Neural progenitor cell (in vitro differentiated cells): ENCODE measurements at regions not wholly inside any gene's neighbourhood (a gene's known extent, or its start where the extent isn't known, plus 50 kb on each side); places are given as distances from the start of the nearest gene placed in this dataset.

Source experiments
- DNase-seq: peaks from one replicate; pipeline ENCODE4 v3.0.0-alpha.2; 2016; ENCODE audit warnings: low spot score
- H2AFZ ChIP-seq: fragments of 200-600 bp; sonication (generic); replicated peaks from 2 replicates; pipeline ENCODE4 v1.6.1; 2016; ENCODE audit warnings: antibody characterized with exemption
- H3F3A ChIP-seq: fragments of 200-600 bp; sonication (generic); 2 replicates; pipeline ENCODE4 v1.6.1; 2016; ENCODE audit warnings: antibody characterized with exemption, low read depth
- H3K27ac ChIP-seq: fragments of 200-600 bp; sonication (generic); 2 replicates; pipeline ENCODE4 v1.5.1; 2016; ENCODE audit warnings: mild to moderate bottlenecking
- H3K27me3 ChIP-seq: fragments of 200-600 bp; sonication (generic); 2 replicates; pipeline ENCODE4 v1.6.1; 2016; ENCODE audit warnings: mild to moderate bottlenecking, moderate library complexity
- H3K36me3 ChIP-seq: fragments of 200-600 bp; sonication (generic); 2 replicates; pipeline ENCODE4 v1.5.1; 2016
- H3K4me1 ChIP-seq: fragments of 200-600 bp; sonication (generic); 2 replicates; pipeline ENCODE4 v1.6.1; 2016; ENCODE audit warnings: mixed run types
- H3K4me2 ChIP-seq: fragments of 200-600 bp; sonication (generic); 2 replicates; pipeline ENCODE4 v1.6.1; 2016
- H3K4me3 ChIP-seq: fragments of 200-600 bp; sonication (generic); 2 replicates; pipeline ENCODE4 v1.5.1; 2016
- H3K79me2 ChIP-seq: fragments of 200-600 bp; sonication (generic); 2 replicates; pipeline ENCODE4 v1.6.1; 2016; ENCODE audit warnings: low read depth
- H3K9ac ChIP-seq: fragments of 200-600 bp; sonication (generic); 2 replicates; pipeline ENCODE4 v1.6.1; 2016
- H3K9me3 ChIP-seq: fragments of 200-600 bp; sonication (generic); 2 replicates; pipeline ENCODE4 v1.5.1; 2016; ENCODE audit warnings: low read depth
- H4K20me1 ChIP-seq: fragments of 200-600 bp; sonication (generic); 2 replicates; pipeline ENCODE4 v1.6.1; 2016; ENCODE audit warnings: low read depth
- H3K27ac Mint-ChIP-seq: 3 replicates; pipeline ENCODE4 v1.8.0; 2021; ENCODE audit warnings: mixed read lengths
- H3K27me3 Mint-ChIP-seq: 2 replicates; pipeline ENCODE4 v1.8.0; 2022; ENCODE audit warnings: low read depth, mild to moderate bottlenecking, inconsistent platforms, moderate library complexity, mixed read lengths; ENCODE audit not compliant: insufficient read depth
- H3K36me3 Mint-ChIP-seq: 3 replicates; pipeline ENCODE4 v1.8.0; 2021; ENCODE audit warnings: mixed read lengths
- H3K4me1 Mint-ChIP-seq: 3 replicates; pipeline ENCODE4 v1.8.0; 2021; ENCODE audit warnings: mixed read lengths
- H3K4me3 Mint-ChIP-seq: 3 replicates; pipeline ENCODE4 v1.8.0; 2021; ENCODE audit warnings: mild to moderate bottlenecking, moderate library complexity, mixed read lengths
- H3K9me3 Mint-ChIP-seq: 3 replicates; pipeline ENCODE4 v1.8.0; 2020; ENCODE audit warnings: mixed read lengths
- EZH2 ChIP-seq: fragments of 200-600 bp; sonication (generic); IDR thresholded peaks from 2 replicates; pipeline ENCODE4 v1.6.1; 2017; ENCODE audit warnings: antibody characterized with exemption, mild to moderate bottlenecking, moderate library complexity
- EZH2phosphoT487 ChIP-seq: fragments of 200-600 bp; sonication (generic); IDR thresholded peaks from 2 replicates; pipeline ENCODE4 v1.6.1; 2017; ENCODE audit warnings: antibody characterized with exemption
- TF ChIP-seq, protein P1 (sequence below): fragments of 200-600 bp; sonication (generic); IDR thresholded peaks from 2 replicates; pipeline ENCODE4 v1.5.1; 2017; ENCODE audit warnings: antibody characterized with exemption, mild to moderate bottlenecking

DNA sequence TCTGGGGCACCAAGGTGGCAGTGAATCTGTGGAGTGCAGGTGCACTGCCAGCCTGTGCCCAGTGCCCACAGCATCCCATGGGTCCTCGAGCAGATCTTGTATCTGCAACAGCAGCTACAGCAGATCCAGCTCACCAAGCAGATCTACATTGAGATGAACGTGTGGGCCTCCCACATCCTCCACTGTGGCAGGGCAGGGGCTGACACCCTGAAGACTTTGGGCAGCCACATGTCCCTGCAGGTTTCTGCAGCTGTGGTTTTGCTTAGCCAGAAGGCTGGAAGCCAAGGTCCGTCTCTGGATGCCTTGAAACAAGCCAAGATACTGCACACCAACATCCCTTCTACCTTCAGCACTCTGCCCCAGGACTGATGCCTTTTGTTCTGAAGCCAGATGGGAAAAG is 338.8 kb upstream of the OR4E1 start:
- Mint-ChIP-seq H3K27me3 (peaks cover 5% of the 10 kb centered on the region), H3K4me1 (peaks cover 6% of the 10 kb centered on the region), H3K4me3 (no peak overlapping the region), H3K27ac (no peak overlapping the region), H3K36me3 (no peaks in the 10 kb centered on the region), H3K9me3 (peaks cover 1% of the 10 kb centered on the region)
- Histone ChIP-seq H3K27ac (no peak overlapping the region), H2AFZ (no peak overlapping the region), H4K20me1 (no peaks in the 10 kb centered on the region), H3K9ac (no peak overlapping the region), H3K36me3 (no peaks in the 10 kb centered on the region), H3K27me3 (peaks cover 3% of the 10 kb centered on the region), H3K4me3 (no peak overlapping the region), H3K9me3 (no peaks in the 10 kb centered on the region), H3K79me2 (no peaks in the 10 kb centered on the region), H3K4me1 (no peaks in the 10 kb centered on the region), H3F3A (no peaks in the 10 kb centered on the region), H3K4me2 (no peak overlapping the region)
- TF ChIP-seq EZH2phosphoT487, result no peak
- no peak for TF ChIP-seq EZH2
- TF ChIP-seq, protein P1, sequence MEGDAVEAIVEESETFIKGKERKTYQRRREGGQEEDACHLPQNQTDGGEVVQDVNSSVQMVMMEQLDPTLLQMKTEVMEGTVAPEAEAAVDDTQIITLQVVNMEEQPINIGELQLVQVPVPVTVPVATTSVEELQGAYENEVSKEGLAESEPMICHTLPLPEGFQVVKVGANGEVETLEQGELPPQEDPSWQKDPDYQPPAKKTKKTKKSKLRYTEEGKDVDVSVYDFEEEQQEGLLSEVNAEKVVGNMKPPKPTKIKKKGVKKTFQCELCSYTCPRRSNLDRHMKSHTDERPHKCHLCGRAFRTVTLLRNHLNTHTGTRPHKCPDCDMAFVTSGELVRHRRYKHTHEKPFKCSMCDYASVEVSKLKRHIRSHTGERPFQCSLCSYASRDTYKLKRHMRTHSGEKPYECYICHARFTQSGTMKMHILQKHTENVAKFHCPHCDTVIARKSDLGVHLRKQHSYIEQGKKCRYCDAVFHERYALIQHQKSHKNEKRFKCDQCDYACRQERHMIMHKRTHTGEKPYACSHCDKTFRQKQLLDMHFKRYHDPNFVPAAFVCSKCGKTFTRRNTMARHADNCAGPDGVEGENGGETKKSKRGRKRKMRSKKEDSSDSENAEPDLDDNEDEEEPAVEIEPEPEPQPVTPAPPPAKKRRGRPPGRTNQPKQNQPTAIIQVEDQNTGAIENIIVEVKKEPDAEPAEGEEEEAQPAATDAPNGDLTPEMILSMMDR, result no peak
- DNase-seq, result no peak

DNA sequence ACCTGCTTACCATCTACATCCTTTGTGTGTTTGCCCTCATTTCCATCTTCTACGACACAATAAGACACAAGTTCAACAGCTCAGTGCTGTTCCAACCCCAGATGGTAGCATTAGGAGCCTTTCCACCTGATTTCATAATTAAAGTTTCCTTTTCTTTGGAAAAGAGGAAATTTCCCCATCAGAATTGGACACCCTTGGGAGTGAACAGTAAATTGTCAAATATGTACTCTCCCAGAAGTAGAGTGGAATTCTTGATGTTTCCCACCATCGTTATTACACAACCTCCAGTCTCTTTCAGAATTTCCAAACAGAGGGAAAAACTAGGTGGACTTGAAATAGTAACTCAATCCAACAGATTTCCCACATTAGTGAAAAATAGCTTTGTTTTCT is 337.6 kb upstream of the OR4E1 start:
- peaks cover 5% of the 10 kb centered on the region for H3K27me3 Mint-ChIP-seq
- Histone ChIP-seq H3F3A (no peaks in the 10 kb centered on the region), H3K27ac (no peak overlapping the region), H3K4me3 (no peak overlapping the region), H3K79me2 (no peaks in the 10 kb centered on the region), H3K4me1 (no peaks in the 10 kb centered on the region), H4K20me1 (no peaks in the 10 kb centered on the region), H3K9me3 (no peaks in the 10 kb centered on the region), H2AFZ (no peak overlapping the region), H3K9ac (no peak overlapping the region), H3K27me3 (peaks cover 7% of the 10 kb centered on the region), H3K36me3 (no peaks in the 10 kb centered on the region), H3K4me2 (no peak overlapping the region)
- no peaks in the 10 kb centered on the region for H3K36me3 Mint-ChIP-seq
- DNase-seq, result no peak
- H3K4me3 Mint-ChIP-seq, result no peak overlapping the region
- no peak overlapping the region for H3K27ac Mint-ChIP-seq
- H3K9me3 Mint-ChIP-seq, result peaks cover 11% of the 10 kb centered on the region
- TF ChIP-seq, protein P1, result no peak
- TF ChIP-seq EZH2, result no peak
- TF ChIP-seq EZH2phosphoT487, result no peak
- peaks cover 6% of the 10 kb centered on the region for H3K4me1 Mint-ChIP-seq

GRCh38 chr14:22010545-22011252 is 337.1 kb upstream of the OR4E1 start:
- no peaks in the 10 kb centered on the region for H3K36me3 Mint-ChIP-seq
- H3K27me3 Mint-ChIP-seq, result peaks cover 5% of the 10 kb centered on the region

More at GRCh38 chr14:22010545-22011252, 337.1 kb upstream of the OR4E1 start:
- H3K9me3 Mint-ChIP-seq, result peaks cover 11% of the 10 kb centered on the region
- no peak for TF ChIP-seq EZH2
- TF ChIP-seq, protein P1, result no peak
- TF ChIP-seq EZH2phosphoT487, result no peak
- Histone ChIP-seq H3K79me2 (no peaks in the 10 kb centered on the region), H4K20me1 (no peaks in the 10 kb centered on the region), H3K4me1 (no peaks in the 10 kb centered on the region), H3K4me3 (no peak overlapping the region), H3K4me2 (no peak overlapping the region), H3K9me3 (no peaks in the 10 kb centered on the region), H3K27me3 (peaks cover 7% of the 10 kb centered on the region), H3K27ac (no peak overlapping the region), H3F3A (no peaks in the 10 kb centered on the region), H3K36me3 (no peaks in the 10 kb centered on the region), H2AFZ (no peak overlapping the region), H3K9ac (no peak overlapping the region)
- H3K4me3 Mint-ChIP-seq, result no peak overlapping the region
- no peak overlapping the region for H3K27ac Mint-ChIP-seq
- no peak for DNase-seq
- peaks cover 6% of the 10 kb centered on the region for H3K4me1 Mint-ChIP-seq
